HG03442 (cell line): ENCODE measurements at regions not wholly inside any gene's neighbourhood (a gene's known extent, or its start where the extent isn't known, plus 50 kb on each side); places are given as distances from the start of the nearest gene placed in this dataset.
"Not testable (repeated sequence)": the region's sequence is repeated elsewhere in the genome, so short reads cannot be mapped to it uniquely, and the experiment has no call there.

Experiments used
- ATAC-seq: cut with Tn5 transposase; IDR thresholded peaks from one replicate; pipeline ENCODE4 v1.9.1; 2021; ENCODE audit warnings: mild to moderate bottlenecking, moderate library complexity; ENCODE audit not compliant: unreplicated experiment

GRCh38 chr10:28733245-28733644 lies 55.9 kb downstream of the BAMBI start:
- ATAC-seq, result no peak

- no peak for ATAC-seq
These were observed 56.3 kb downstream of the BAMBI start for GRCh38 chr10:28733647-28734046.

- no peak for ATAC-seq
These were observed 57.8 kb downstream of the BAMBI start for GRCh38 chr10:28734938-28735759.

DNA sequence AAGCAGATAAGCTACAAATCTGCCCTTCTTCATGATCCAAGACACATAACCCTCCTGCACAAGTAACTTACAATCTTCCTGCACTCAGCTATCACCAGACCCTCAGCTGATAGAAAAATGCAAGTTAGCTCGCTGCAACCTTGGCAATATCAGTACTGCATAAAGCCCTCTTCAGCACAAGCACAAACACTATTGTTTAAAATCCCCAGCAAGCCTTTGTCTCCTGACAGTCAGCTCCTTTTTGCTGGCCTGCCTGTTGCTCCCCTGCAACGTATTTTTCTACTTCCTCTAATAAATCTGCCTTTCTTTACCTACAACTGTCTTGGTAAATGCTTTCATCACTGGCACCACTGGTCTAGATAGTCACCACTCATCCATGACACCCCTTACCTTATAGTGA lies 59.8 kb downstream of the BAMBI start:
- no peak for ATAC-seq

- ATAC-seq, result no peak
These were observed 60.9 kb downstream of the BAMBI start for GRCh38 chr10:28738200-28738599.

GRCh38 chr10:28743576-28743975 lies 66.3 kb downstream of the BAMBI start:
- no peak for ATAC-seq

- no peak for ATAC-seq
These were observed 66.9 kb downstream of the BAMBI start for GRCh38 chr10:28744069-28744768.

DNA sequence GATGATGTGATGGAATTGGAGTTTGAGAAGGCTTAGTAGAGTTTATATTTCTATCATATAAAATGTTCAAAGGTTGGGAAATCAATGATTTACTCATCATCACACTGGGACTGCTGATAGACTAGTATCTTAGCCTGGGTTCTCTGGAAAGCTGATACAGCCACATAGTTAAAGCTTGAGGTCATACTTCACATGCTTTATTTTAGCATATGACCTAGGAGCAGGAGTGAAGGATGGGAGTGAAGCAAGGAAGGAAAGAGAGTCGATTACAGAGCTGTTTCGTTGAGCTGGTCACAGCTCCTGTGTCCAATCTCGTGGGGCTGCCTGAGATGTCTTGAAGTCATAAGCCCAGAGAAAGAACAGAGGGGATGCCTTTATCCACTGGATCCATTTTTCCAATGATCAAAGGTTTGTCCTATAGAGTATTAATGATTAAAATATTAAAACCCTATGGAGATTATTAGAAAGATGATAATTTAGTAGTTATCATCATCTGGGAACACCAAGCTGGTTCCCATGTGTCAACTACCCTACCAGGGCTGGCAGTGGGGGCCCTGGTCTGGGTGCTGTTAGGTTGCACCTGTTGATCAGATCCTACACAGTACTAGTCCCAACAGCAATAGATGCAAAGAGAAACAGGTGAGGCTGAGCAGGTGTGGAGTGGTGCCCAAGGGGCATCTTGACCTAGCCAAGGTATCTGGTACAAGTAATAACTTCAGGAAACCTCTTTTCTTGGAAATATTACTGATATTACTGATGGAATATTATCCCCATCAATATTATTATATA lies 77.8 kb downstream of the BAMBI start:
- ATAC-seq, result no peak

DNA sequence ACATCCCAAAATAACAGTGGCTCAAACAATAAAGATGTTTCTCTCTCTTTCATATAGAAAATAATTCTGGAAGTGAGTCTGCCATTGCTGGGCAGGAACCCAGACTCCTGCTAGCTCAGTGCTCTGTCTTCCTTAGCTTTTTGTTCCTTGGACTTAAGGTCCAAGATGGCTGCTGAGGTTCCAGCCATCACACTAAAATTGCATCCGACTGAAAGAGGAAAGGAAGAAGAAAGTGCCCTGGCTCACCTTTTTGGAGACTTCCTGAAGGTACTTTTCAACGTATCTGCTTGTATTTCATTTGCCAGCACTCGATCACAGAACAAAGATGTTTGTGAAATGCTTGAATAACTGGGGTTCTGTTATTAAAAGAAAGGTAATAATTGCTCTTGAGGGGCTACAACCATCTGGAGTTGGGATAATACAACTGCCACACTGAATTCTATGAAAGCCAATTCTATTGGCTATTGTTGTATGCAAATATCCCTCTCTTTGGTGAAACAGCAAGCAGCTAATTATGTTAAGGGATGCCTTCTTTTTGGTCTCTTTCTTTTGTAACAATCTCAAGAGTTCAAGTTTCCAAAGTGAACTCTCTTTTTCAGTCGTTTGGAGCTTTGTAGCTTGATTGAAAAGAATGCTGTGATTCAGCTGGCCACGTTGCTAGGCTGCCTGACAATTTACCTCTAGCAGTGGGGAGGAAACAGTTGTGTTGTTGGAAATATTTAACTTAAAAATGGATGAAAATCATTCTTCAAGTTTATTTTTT lies 83.9 kb downstream of the BAMBI start:
- no peak for ATAC-seq

GRCh38 chr10:28763471-28764170 lies 86.3 kb downstream of the BAMBI start:
- ATAC-seq, result no peak

GRCh38 chr10:28765641-28766040 lies 88.3 kb downstream of the BAMBI start:
- no peak for ATAC-seq

DNA sequence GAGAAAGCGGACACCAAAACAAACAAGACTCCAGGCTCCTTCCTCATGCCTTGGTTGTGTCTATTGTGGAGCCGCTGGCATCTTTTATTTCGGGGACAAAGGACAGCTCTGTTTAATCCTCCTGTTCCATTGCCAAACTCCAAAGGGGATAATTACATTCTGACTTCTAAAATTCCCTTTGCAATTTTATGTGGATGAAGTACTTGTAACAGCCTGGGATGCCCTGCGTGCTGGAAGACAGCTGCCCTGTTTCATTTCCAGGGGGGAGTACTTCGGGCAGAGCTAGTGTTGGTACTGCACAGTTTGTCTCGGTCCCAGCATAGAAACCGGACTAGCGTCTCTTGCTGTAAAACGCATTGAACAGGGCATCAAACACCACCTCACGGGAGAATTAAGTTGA lies 90.9 kb downstream of the BAMBI start:
- ATAC-seq, result no peak

- ATAC-seq, result no peak
These were observed 91.8 kb downstream of the BAMBI start for GRCh38 chr10:28769091-28769604.

DNA sequence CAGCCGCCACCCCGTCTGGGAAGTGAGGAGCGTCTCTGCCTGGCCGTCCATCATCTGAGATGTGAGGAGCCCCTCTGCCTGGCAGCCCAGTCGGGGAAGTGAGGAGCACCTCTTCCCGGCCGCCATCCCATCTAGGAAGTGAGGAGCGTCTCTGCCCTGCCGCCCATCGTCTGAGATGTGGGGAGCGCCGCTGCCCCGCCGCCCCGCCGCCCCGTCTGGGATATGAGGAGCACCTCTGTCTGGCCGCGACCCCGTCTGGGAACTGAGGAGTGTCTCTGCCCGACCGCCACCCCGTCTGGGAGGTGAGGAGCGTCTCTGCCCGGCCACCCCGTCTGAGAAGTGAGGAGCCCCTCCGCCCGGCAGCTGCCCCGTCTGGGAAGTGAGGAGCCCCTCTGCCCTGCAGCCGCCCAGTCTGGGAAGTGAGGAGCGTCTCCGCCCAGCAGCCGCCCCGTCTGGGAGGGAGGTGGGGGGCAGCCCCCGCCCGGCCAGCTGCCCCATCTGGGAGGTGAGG lies 94.3 kb downstream of the BAMBI start:
- not testable (repeated sequence) for ATAC-seq

GRCh38 chr10:28774051-28774995 lies 97.0 kb downstream of the BAMBI start:
- ATAC-seq, result no peak

GRCh38 chr10:28775773-28776172 lies 98.5 kb downstream of the BAMBI start:
- no peak for ATAC-seq

DNA sequence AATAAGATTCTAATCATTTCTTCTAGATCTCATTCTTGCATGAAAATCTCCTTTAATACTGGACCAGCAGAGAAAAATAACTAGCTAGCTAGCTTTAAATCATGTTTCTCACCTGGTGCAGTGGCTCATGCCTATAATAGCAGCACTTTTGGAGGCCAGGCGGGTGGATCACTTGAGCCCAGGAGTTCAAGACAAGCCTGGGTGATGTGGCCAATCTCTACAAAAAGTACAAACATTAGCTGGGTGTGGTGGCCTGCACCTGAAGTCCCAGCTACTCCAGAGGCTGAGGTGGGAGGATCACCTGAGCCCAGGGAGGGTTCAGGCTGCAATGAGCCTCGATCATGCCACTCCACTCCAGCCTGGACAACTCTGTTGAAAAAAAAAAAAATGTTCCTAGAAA lies 99.2 kb downstream of the BAMBI start:
- no peak for ATAC-seq

GRCh38 chr10:28777911-28778310 lies 100.6 kb downstream of the BAMBI start:
- no peak for ATAC-seq

- no peak for ATAC-seq
These were observed 101.2 kb downstream of the BAMBI start for GRCh38 chr10:28778524-28778923.
